ENCODE measurements at regions not wholly inside any gene's neighbourhood (a gene's known extent, or its start where the extent isn't known, plus 50 kb on each side); places are given as distances from the start of the nearest gene placed in this dataset.

GRCh38 chr5:83780699-83781350 is 60.2 kb upstream of the HAPLN1 start:
- peaks cover 0 to 1% (median 0%) of the 10 kb centered on the region in 4 experiments; a peak in 1 of 7 replicates for H3K27me3 ChIP-seq (replicated peaks in 1 of 4; ENCODE audit: control insufficient read depth in 3 of 4, extremely low read depth in 1 of 4, insufficient read depth in 3 of 4, low read length in 3 of 4)
- no peak overlapping the region for H2BK120ac ChIP-seq (replicated peaks; ENCODE audit: low read depth, low read length)
- CTCF ChIA-PET (ENCODE audit: partially characterized antibody), result no interaction called here
- no peak overlapping the region for H3K9ac ChIP-seq (replicated peaks in 1 of 4; ENCODE audit: extremely low read depth in 1 of 4, low read depth in 3 of 4, low read length in 3 of 4)
- H3K56ac ChIP-seq (replicated peaks; ENCODE audit: insufficient read length, low read depth, low read length), result no peak overlapping the region
- no peak overlapping the region for H3K14ac ChIP-seq (ENCODE audit: insufficient read length)
- H4K8ac ChIP-seq (ENCODE audit: extremely low read depth, insufficient read depth, low read length), result no peak overlapping the region
- H2BK5ac ChIP-seq (ENCODE audit: low read depth, low read length), result no peak overlapping the region
- no peak overlapping the region for H4K5ac ChIP-seq (ENCODE audit: insufficient read length, low read depth, low read length)
- H3K23ac ChIP-seq (ENCODE audit: insufficient read length), result no peak overlapping the region
- no peaks in the 10 kb centered on the region for H4K20me1 ChIP-seq (replicated peaks in 1 of 2; ENCODE audit: control insufficient read depth in 1 of 2, insufficient read depth in 2 of 2, low read length in 2 of 2)
- no peaks in the 10 kb centered on the region for H3K79me1 ChIP-seq (ENCODE audit: low read depth, low read length)
- DNase-seq (ENCODE audit: low read depth in 1 of 2, low spot score in 2 of 2), result no peak
- H3K9me3 ChIP-seq (ENCODE audit: insufficient read depth in 2 of 2, low read depth in 1 of 2, low read length in 1 of 2), result no peaks in the 10 kb centered on the region
- no peak overlapping the region for H3K4me3 ChIP-seq (ENCODE audit: extremely low read depth in 1 of 4, insufficient read depth in 2 of 4, low read depth in 3 of 4, low read length in 4 of 4)
- no peaks in the 10 kb centered on the region for H3K4me1 ChIP-seq (replicated peaks in 1 of 4; ENCODE audit: control insufficient read depth in 3 of 4, insufficient read depth in 4 of 4, low read length in 3 of 4)
- no peak overlapping the region for H2AK5ac ChIP-seq (ENCODE audit: low read depth, low read length)
- H3K79me2 ChIP-seq (ENCODE audit: control insufficient read depth in 1 of 2, insufficient read depth in 2 of 2, low read length in 2 of 2), result no peaks in the 10 kb centered on the region
- no peak overlapping the region for H3K18ac ChIP-seq (ENCODE audit: extremely low read depth, low read length)
- H3K36me3 ChIP-seq (ENCODE audit: control insufficient read depth in 2 of 4, insufficient read depth in 4 of 4, low read length in 3 of 4), result peaks cover 0 to 3% (median 0%) of the 10 kb centered on the region in 4 experiments; a peak in 1 of 8 replicates
- no peak overlapping the region for H3K27ac ChIP-seq (ENCODE audit: low read depth, low read length)
- H2BK15ac ChIP-seq (ENCODE audit: low read length), result no peak overlapping the region
- H4K91ac ChIP-seq (replicated peaks; ENCODE audit: insufficient read length, low read length), result no peak overlapping the region
- H3K4me2 ChIP-seq (ENCODE audit: insufficient read depth in 1 of 2, low read depth in 2 of 2, low read length in 2 of 2), result no peak overlapping the region
- H3K23me2 ChIP-seq (ENCODE audit: low read depth, low read length), result no peaks in the 10 kb centered on the region; the same call in 1 of the 2 replicates
- no peak overlapping the region for H2BK20ac ChIP-seq (ENCODE audit: low read length)
- POLR2A ChIA-PET (ENCODE audit: partially characterized antibody), result no interaction called here
- WGBS, 2 experiments (ENCODE audit: extremely low coverage in 1 of 2, insufficient coverage in 1 of 2, insufficient read length in 1 of 2, insufficient replicate concordance in 2 of 2, low coverage in 1 of 2, low lambda C conversion rate in 2 of 2, missing lambda C conversion rate in 1 of 2), result 91% methylated on average over 3 of the region's 3 CpGs; no CpG with 5 or more reads in 1 of the 2 experiments
- no peak overlapping the region for H2AFZ ChIP-seq (ENCODE audit: low read length)
- H3K4ac ChIP-seq (replicated peaks; ENCODE audit: insufficient read length, low read depth, low read length), result no peak overlapping the region
- FAIRE-seq, result no peak
- no peak overlapping the region for H2BK12ac ChIP-seq (ENCODE audit: low read depth, low read length)
- TF ChIP-seq PHF8 (conservative IDR thresholded peaks at IDR 0.05; ENCODE audit: low read depth, low read length), result no peak
- TF ChIP-seq TEAD4 (IDR thresholded peaks at IDR 0.05; ENCODE audit: low read depth, low read length), result no peak
- TF ChIP-seq CBX8 (IDR thresholded peaks at IDR 0.05; ENCODE audit: borderline replicate concordance, low read depth, low read length), result no peak
- no peak for TF ChIP-seq SRF (IDR thresholded peaks at IDR 0.05; ENCODE audit: low read depth, low read length)
- TF ChIP-seq TBP (IDR thresholded peaks at IDR 0.05; ENCODE audit: low read depth, low read length), result no peak
- TF ChIP-seq TAF7 (optimal IDR thresholded peaks at IDR 0.05; ENCODE audit: borderline replicate concordance, low read depth, low read length), result no peak
- TF ChIP-seq BACH1 (IDR thresholded peaks at IDR 0.05; ENCODE audit: low read length), result no peak
- no peak for TF ChIP-seq SIN3A (conservative IDR thresholded peaks at IDR 0.05 in 1 of 2, IDR thresholded peaks at IDR 0.05 in 1 of 2; ENCODE audit: low read depth in 1 of 2, low read length in 2 of 2)
- no peak for TF ChIP-seq POLR2AphosphoS5 (IDR thresholded peaks at IDR 0.05; ENCODE audit: low read depth, low read length)
- no peak for TF ChIP-seq GTF2F1 (IDR thresholded peaks at IDR 0.05; ENCODE audit: borderline replicate concordance, low read depth, low read length)
- no peak for TF ChIP-seq BCL11A (IDR thresholded peaks at IDR 0.05; ENCODE audit: low read depth in 2 of 2, low read length in 2 of 2)
- no peak for TF ChIP-seq POU5F1 (IDR thresholded peaks at IDR 0.05; ENCODE audit: low read depth, low read length)
- TF ChIP-seq RXRA (IDR thresholded peaks at IDR 0.05; ENCODE audit: insufficient read depth, low read depth, low read length), result no peak
- no peak for TF ChIP-seq CHD2 (IDR thresholded peaks at IDR 0.05; ENCODE audit: low read length)
- no peak for TF ChIP-seq CREB1 (IDR thresholded peaks at IDR 0.05)
